ENCODE measurements at regions not wholly inside any gene's neighbourhood (a gene's known extent, or its start where the extent isn't known, plus 50 kb on each side); places are given as distances from the start of the nearest gene placed in this dataset.

DNA sequence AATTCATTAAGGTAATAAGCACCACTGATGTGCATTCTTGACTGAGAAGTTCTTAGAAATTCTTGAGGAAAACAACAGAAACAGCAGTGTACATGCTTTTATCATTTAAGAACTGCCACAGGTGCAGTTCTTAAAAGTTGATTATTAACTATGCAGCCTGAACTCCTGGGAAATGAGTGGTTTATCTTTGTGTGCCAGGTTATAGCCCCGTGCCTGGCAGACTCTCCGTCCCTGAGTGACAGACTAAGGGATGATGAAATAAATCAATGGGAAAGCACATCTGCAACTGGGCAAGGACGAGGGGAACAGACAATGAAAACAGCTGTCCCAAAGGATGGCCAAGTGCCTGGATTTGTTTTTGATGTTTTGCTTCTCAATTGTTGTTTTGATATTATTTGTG is 84.4 kb upstream of the SPATA13 start:
- TF ChIP-seq, protein P1, sequence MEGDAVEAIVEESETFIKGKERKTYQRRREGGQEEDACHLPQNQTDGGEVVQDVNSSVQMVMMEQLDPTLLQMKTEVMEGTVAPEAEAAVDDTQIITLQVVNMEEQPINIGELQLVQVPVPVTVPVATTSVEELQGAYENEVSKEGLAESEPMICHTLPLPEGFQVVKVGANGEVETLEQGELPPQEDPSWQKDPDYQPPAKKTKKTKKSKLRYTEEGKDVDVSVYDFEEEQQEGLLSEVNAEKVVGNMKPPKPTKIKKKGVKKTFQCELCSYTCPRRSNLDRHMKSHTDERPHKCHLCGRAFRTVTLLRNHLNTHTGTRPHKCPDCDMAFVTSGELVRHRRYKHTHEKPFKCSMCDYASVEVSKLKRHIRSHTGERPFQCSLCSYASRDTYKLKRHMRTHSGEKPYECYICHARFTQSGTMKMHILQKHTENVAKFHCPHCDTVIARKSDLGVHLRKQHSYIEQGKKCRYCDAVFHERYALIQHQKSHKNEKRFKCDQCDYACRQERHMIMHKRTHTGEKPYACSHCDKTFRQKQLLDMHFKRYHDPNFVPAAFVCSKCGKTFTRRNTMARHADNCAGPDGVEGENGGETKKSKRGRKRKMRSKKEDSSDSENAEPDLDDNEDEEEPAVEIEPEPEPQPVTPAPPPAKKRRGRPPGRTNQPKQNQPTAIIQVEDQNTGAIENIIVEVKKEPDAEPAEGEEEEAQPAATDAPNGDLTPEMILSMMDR (IDR thresholded peaks at IDR 0.05; ENCODE audit: poor library complexity, severe bottlenecking), result no peak
- TF ChIP-seq RAD21 (conservative IDR thresholded peaks at IDR 0.05) (no peak), POLR2AphosphoS5 (IDR thresholded peaks at IDR 0.05) (no peak), EP300 (conservative IDR thresholded peaks at IDR 0.05; ENCODE audit: poor library complexity, severe bottlenecking) (no peak), SMC3 (conservative IDR thresholded peaks at IDR 0.05; ENCODE audit: poor library complexity) (no peak), EZH2 (IDR thresholded peaks at IDR 0.05; ENCODE audit: borderline replicate concordance, insufficient read depth, low read length, poor library complexity, severe bottlenecking) (no peak)
- TF ChIP-seq, protein P2, sequence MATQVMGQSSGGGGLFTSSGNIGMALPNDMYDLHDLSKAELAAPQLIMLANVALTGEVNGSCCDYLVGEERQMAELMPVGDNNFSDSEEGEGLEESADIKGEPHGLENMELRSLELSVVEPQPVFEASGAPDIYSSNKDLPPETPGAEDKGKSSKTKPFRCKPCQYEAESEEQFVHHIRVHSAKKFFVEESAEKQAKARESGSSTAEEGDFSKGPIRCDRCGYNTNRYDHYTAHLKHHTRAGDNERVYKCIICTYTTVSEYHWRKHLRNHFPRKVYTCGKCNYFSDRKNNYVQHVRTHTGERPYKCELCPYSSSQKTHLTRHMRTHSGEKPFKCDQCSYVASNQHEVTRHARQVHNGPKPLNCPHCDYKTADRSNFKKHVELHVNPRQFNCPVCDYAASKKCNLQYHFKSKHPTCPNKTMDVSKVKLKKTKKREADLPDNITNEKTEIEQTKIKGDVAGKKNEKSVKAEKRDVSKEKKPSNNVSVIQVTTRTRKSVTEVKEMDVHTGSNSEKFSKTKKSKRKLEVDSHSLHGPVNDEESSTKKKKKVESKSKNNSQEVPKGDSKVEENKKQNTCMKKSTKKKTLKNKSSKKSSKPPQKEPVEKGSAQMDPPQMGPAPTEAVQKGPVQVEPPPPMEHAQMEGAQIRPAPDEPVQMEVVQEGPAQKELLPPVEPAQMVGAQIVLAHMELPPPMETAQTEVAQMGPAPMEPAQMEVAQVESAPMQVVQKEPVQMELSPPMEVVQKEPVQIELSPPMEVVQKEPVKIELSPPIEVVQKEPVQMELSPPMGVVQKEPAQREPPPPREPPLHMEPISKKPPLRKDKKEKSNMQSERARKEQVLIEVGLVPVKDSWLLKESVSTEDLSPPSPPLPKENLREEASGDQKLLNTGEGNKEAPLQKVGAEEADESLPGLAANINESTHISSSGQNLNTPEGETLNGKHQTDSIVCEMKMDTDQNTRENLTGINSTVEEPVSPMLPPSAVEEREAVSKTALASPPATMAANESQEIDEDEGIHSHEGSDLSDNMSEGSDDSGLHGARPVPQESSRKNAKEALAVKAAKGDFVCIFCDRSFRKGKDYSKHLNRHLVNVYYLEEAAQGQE (IDR thresholded peaks at IDR 0.05; ENCODE audit: borderline replicate concordance), result no peak

All from neural cell (in vitro differentiated cells).